ENCODE measurements at regions not wholly inside any gene's neighbourhood (a gene's known extent, or its start where the extent isn't known, plus 50 kb on each side); places are given as distances from the start of the nearest gene placed in this dataset.

DNA sequence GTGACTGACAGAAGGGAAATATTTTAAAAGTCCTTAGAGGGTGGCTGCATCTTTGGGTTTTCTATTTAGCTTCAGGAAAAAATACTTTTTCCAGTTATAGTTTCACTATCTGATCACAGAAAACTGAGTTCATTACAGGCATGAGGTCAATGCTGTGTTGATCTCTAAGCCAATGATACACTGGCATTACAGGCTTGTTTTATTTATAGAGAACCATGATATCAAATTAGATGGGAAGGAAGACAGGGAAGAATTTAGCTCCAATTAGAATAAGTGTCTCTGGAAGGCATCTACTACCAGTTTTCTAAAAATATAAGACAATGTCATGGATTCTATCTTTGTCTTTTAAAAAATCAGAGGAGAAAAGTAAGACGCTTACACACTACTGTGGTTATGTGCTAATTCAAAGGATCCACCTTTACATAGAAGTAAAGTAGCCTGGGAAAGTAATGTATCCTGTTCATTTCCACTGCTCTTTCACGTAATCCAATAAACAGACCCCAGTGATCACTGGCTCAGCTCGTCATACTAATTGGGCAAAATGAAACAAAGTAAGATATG, 344.5 kb upstream of the PPARGC1A start:
- no peak for TF ChIP-seq KDM1A (IDR thresholded peaks at IDR 0.05; ENCODE audit: borderline replicate concordance, low read length)
- TF ChIP-seq CTCF (IDR thresholded peaks at IDR 0.05; ENCODE audit: control extremely low read depth in 1 of 3, insufficient read depth in 1 of 3, low read depth in 1 of 3, low read length in 3 of 3): no peak
- no peak for TF ChIP-seq SP1 (IDR thresholded peaks at IDR 0.05; ENCODE audit: low read depth, low read length)
- TF ChIP-seq, protein P1, sequence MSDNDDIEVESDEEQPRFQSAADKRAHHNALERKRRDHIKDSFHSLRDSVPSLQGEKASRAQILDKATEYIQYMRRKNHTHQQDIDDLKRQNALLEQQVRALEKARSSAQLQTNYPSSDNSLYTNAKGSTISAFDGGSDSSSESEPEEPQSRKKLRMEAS (IDR thresholded peaks at IDR 0.05): no peak
- TF ChIP-seq MAFK (IDR thresholded peaks at IDR 0.05; ENCODE audit: low read depth, low read length): no peak
- TF ChIP-seq ATF3 (IDR thresholded peaks at IDR 0.05; ENCODE audit: insufficient read depth, low read depth, low read length): no peak
- TF ChIP-seq EZH2 (IDR thresholded peaks at IDR 0.05; ENCODE audit: low read depth, low read length, severe bottlenecking): no peak
- TF ChIP-seq, protein P2, sequence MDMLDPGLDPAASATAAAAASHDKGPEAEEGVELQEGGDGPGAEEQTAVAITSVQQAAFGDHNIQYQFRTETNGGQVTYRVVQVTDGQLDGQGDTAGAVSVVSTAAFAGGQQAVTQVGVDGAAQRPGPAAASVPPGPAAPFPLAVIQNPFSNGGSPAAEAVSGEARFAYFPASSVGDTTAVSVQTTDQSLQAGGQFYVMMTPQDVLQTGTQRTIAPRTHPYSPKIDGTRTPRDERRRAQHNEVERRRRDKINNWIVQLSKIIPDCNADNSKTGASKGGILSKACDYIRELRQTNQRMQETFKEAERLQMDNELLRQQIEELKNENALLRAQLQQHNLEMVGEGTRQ (IDR thresholded peaks at IDR 0.05; ENCODE audit: low read length): no peak
- no peak for TF ChIP-seq KDM4A (IDR thresholded peaks at IDR 0.05; ENCODE audit: low read depth, low read length, severe bottlenecking)
- no peak for TF ChIP-seq TEAD4 (IDR thresholded peaks at IDR 0.05; ENCODE audit: low read depth, low read length)
- TF ChIP-seq POU5F1 (IDR thresholded peaks at IDR 0.05; ENCODE audit: low read depth, low read length): no peak
- no peak for TF ChIP-seq SIRT6 (IDR thresholded peaks at IDR 0.05; ENCODE audit: low read length)
- no peak for TF ChIP-seq SUZ12 (IDR thresholded peaks at IDR 0.05; ENCODE audit: low read length)
- no peak for TF ChIP-seq CREB1 (IDR thresholded peaks at IDR 0.05)
